PC-9 (cell line): ENCODE measurements at regions not wholly inside any gene's neighbourhood (a gene's known extent, or its start where the extent isn't known, plus 50 kb on each side); places are given as distances from the start of the nearest gene placed in this dataset.

ENCODE experiments used
- EZH2 ChIP-seq: fragments of 200-600 bp; sonication (generic); IDR thresholded peaks from 2 replicates; pipeline ENCODE4 v1.8.0; 2017; ENCODE audit warnings: antibody characterized with exemption, low read depth
- TF ChIP-seq, protein P1 (sequence below): fragments of 200-600 bp; sonication (generic); conservative IDR thresholded peaks from 2 replicates; pipeline ENCODE4 v1.6.1; 2017; ENCODE audit warnings: mixed run types, antibody characterized with exemption, mild to moderate bottlenecking, moderate library complexity

DNA sequence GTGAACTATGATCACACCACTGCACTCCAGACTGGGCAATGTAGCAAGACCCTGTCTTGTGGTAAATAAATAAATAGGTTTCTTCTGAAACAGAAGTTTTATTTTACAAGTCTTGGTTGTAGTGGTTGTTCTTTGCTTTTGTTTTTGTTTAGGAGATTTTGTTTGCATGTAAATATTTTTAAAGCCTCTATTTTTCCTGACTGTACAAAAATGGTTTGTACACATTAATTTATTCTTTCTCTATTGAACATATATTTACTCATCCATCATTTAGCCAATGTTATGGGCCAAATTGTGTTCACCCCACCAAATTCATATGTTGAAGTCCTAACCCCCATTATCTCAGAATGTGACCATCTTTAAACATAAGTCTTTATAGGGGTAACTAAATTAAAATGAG is 580.1 kb downstream of the EPHA4 start:
- TF ChIP-seq, protein P1, sequence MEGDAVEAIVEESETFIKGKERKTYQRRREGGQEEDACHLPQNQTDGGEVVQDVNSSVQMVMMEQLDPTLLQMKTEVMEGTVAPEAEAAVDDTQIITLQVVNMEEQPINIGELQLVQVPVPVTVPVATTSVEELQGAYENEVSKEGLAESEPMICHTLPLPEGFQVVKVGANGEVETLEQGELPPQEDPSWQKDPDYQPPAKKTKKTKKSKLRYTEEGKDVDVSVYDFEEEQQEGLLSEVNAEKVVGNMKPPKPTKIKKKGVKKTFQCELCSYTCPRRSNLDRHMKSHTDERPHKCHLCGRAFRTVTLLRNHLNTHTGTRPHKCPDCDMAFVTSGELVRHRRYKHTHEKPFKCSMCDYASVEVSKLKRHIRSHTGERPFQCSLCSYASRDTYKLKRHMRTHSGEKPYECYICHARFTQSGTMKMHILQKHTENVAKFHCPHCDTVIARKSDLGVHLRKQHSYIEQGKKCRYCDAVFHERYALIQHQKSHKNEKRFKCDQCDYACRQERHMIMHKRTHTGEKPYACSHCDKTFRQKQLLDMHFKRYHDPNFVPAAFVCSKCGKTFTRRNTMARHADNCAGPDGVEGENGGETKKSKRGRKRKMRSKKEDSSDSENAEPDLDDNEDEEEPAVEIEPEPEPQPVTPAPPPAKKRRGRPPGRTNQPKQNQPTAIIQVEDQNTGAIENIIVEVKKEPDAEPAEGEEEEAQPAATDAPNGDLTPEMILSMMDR, result no peak
- no peak for TF ChIP-seq EZH2
